HEK293 (cell line): ENCODE measurements at regions not wholly inside any gene's neighbourhood (a gene's known extent, or its start where the extent isn't known, plus 50 kb on each side); places are given as distances from the start of the nearest gene placed in this dataset.
A peak's percentile ranks its signal among the peaks of the same experiment; 100 is the strongest.

Source experiments
- CTCF ChIP-seq: fragments of 450-650 bp; formaldehyde crosslinking; IDR thresholded peaks from 2 replicates; pipeline ENCODE4 v1.5.1; 2016; ENCODE audit warnings: missing biosample characterization, missing genetic modification characterization
- FEZF1 ChIP-seq: fragments of 450-650 bp; formaldehyde crosslinking; IDR thresholded peaks from 2 replicates; pipeline ENCODE4 v1.5.1; 2016; ENCODE audit warnings: missing biosample characterization, missing genetic modification characterization
- MZF1 ChIP-seq: fragments of 450-650 bp; formaldehyde crosslinking; IDR thresholded peaks from 2 replicates; pipeline ENCODE4 v1.5.1; 2017; ENCODE audit warnings: missing biosample characterization, missing genetic modification characterization, borderline replicate concordance
- SP3 ChIP-seq: fragments of 450-650 bp; formaldehyde crosslinking; IDR thresholded peaks from 2 replicates; pipeline ENCODE4 v1.5.1; 2016; ENCODE audit warnings: missing biosample characterization, missing genetic modification characterization
- SP7 ChIP-seq: fragments of 450-650 bp; formaldehyde crosslinking; IDR thresholded peaks from 2 replicates; pipeline ENCODE4 v1.5.1; 2016; ENCODE audit warnings: missing biosample characterization, missing genetic modification characterization
- WT1 ChIP-seq: fragments of 450-650 bp; formaldehyde crosslinking; IDR thresholded peaks from 2 replicates; pipeline ENCODE4 v1.5.1; 2016; ENCODE audit warnings: missing biosample characterization, missing genetic modification characterization
- YY1 ChIP-seq: fragments of 450-650 bp; formaldehyde crosslinking; IDR thresholded peaks from 2 replicates; pipeline ENCODE4 v1.5.1; 2018; ENCODE audit warnings: missing biosample characterization, missing genetic modification characterization
- ZFP37 ChIP-seq: fragments of 450-650 bp; formaldehyde crosslinking; IDR thresholded peaks from 2 replicates; pipeline ENCODE4 v1.5.1; 2016; ENCODE audit warnings: missing biosample characterization, missing genetic modification characterization
- ZNF138 ChIP-seq: fragments of 450-650 bp; formaldehyde crosslinking; IDR thresholded peaks from 2 replicates; pipeline ENCODE4 v1.5.1; 2016; ENCODE audit warnings: missing biosample characterization, missing genetic modification characterization, borderline replicate concordance
- ZNF140 ChIP-seq: fragments of 450-650 bp; formaldehyde crosslinking; IDR thresholded peaks from 2 replicates; pipeline ENCODE4 v1.5.1; 2016; ENCODE audit warnings: missing biosample characterization, missing genetic modification characterization
- ZNF211 ChIP-seq: fragments of 450-650 bp; formaldehyde crosslinking; IDR thresholded peaks from 2 replicates; pipeline ENCODE4 v1.5.1; 2016; ENCODE audit warnings: low read depth, missing biosample characterization, missing genetic modification characterization
- ZNF221 ChIP-seq: fragments of 450-650 bp; formaldehyde crosslinking; IDR thresholded peaks from 2 replicates; pipeline ENCODE4 v1.5.1; 2017; ENCODE audit warnings: missing biosample characterization, missing genetic modification characterization, borderline replicate concordance
- ZNF311 ChIP-seq: fragments of 450-650 bp; formaldehyde crosslinking; IDR thresholded peaks from 2 replicates; pipeline ENCODE4 v1.5.1; 2017; ENCODE audit warnings: missing biosample characterization, missing genetic modification characterization, borderline replicate concordance
- ZNF335 ChIP-seq: fragments of 450-650 bp; formaldehyde crosslinking; conservative IDR thresholded peaks from 2 replicates; pipeline ENCODE4 v1.5.1; 2016; ENCODE audit warnings: missing biosample characterization, missing genetic modification characterization
- ZNF341 ChIP-seq: fragments of 450-650 bp; formaldehyde crosslinking; IDR thresholded peaks from 2 replicates; pipeline ENCODE4; 2016; ENCODE audit warnings: low read depth, missing biosample characterization, missing genetic modification characterization
- ZNF362 ChIP-seq: fragments of 450-650 bp; formaldehyde crosslinking; IDR thresholded peaks from 2 replicates; pipeline ENCODE4 v1.5.1; 2016; ENCODE audit warnings: missing biosample characterization, missing genetic modification characterization
- ZNF394 ChIP-seq: fragments of 450-650 bp; formaldehyde crosslinking; IDR thresholded peaks from 2 replicates; pipeline ENCODE4 v1.5.1; 2016; ENCODE audit warnings: missing biosample characterization, missing genetic modification characterization, mild to moderate bottlenecking, moderate library complexity, borderline replicate concordance
- ZNF433 ChIP-seq: fragments of 450-650 bp; formaldehyde crosslinking; IDR thresholded peaks from 2 replicates; pipeline ENCODE4 v1.5.1; 2016; ENCODE audit warnings: missing biosample characterization, missing genetic modification characterization, low read depth
- ZNF585B ChIP-seq: fragments of 450-650 bp; formaldehyde crosslinking; IDR thresholded peaks from 2 replicates; pipeline ENCODE4 v1.5.1; 2016; ENCODE audit warnings: missing biosample characterization, missing genetic modification characterization
- ZNF626 ChIP-seq: fragments of 450-650 bp; sonication (Bioruptor Pico); formaldehyde crosslinking; IDR thresholded peaks from 2 replicates; pipeline ENCODE4 v1.5.1; 2018; ENCODE audit warnings: missing biosample characterization, missing genetic modification characterization, inconsistent platforms
- ZNF664 ChIP-seq: fragments of 450-650 bp; formaldehyde crosslinking; IDR thresholded peaks from 2 replicates; pipeline ENCODE4 v1.5.1; 2016; ENCODE audit warnings: missing biosample characterization, missing genetic modification characterization
- ZNF670 ChIP-seq: fragments of 450-650 bp; formaldehyde crosslinking; IDR thresholded peaks from 2 replicates; pipeline ENCODE4 v1.5.1; 2016; ENCODE audit warnings: missing biosample characterization, missing genetic modification characterization, low read depth
- ZNF701 ChIP-seq: fragments of 450-650 bp; formaldehyde crosslinking; IDR thresholded peaks from 2 replicates; pipeline ENCODE4 v1.5.1; 2016; ENCODE audit warnings: missing biosample characterization, missing genetic modification characterization
- ZSCAN16 ChIP-seq: fragments of 450-650 bp; formaldehyde crosslinking; IDR thresholded peaks from 2 replicates; pipeline ENCODE4 v1.5.1; 2016; ENCODE audit warnings: missing biosample characterization, missing genetic modification characterization
- ZSCAN23 ChIP-seq: fragments of 450-650 bp; formaldehyde crosslinking; IDR thresholded peaks from 2 replicates; pipeline ENCODE4 v1.5.1; 2016; ENCODE audit warnings: missing biosample characterization, missing genetic modification characterization
- ZXDB ChIP-seq: fragments of 450-650 bp; formaldehyde crosslinking; IDR thresholded peaks from 2 replicates; pipeline ENCODE4 v1.5.1; 2016; ENCODE audit warnings: missing biosample characterization, missing genetic modification characterization
- TF ChIP-seq, protein P1 (sequence below): fragments of 450-650 bp; formaldehyde crosslinking; IDR thresholded peaks from 2 replicates; pipeline ENCODE4 v1.5.1; 2016; ENCODE audit warnings: missing biosample characterization, missing genetic modification characterization
- TF ChIP-seq, protein P2 (sequence below): fragments of 450-650 bp; formaldehyde crosslinking; IDR thresholded peaks from 2 replicates; pipeline ENCODE4 v1.5.1; 2017; ENCODE audit warnings: missing biosample characterization, missing genetic modification characterization
- TF ChIP-seq, protein P3 (sequence below): fragments of 450-650 bp; IDR thresholded peaks from 2 replicates; pipeline ENCODE4 v1.5.1; 2018; ENCODE audit warnings: missing biosample characterization, missing genetic modification characterization
- TF ChIP-seq, protein P4 (sequence below): fragments of 450-650 bp; formaldehyde crosslinking; IDR thresholded peaks from 2 replicates; pipeline ENCODE4 v1.5.0; 2017; ENCODE audit warnings: missing biosample characterization, missing genetic modification characterization, borderline replicate concordance

DNA sequence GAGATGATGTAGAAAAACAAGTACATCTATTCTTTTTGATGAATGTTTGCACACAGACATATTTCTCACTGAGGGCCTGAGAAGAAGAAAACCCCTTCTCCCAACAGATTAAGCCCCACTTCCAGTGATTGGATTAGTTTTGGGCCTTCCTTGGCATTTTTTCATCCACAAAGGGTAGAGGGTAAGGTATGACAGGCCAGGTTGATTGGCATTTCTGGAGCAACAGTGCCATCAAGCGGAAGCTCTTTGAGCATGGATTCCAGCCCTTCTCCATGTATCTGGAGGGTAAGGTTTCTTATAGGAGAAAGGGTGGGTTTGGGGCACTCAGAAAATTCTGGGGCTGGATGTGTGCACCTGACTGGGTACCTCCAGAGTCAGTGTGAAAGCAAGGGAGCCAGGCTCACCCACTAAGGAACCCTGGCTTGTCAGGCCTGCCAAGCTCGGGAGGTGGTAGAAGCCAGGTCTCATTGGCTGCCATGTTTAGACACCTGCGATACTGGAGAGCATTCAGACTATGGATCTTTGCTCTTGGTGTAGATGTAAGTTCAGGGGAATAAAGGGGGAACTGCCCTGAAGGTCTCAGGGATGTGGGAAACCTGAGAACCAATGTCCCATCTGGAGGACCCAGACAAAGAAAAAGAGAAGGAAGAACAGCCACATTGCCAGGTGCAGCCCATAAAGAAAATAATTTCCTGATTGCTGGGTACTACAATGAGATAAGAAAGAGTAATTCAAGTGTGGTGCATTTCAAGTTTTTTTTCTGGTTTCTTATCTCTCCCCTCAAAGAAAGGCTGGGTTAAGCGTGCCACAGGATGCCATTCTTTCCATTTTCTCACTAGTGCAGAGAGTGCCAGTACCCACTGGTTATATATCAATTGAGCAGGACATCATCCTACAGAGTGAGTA lies 222.3 kb upstream of the AGTR2 start (continued):
- TF ChIP-seq WT1 (tag by site-specific recombination) (no peak), ZNF362 (tag by site-specific recombination) (no peak), MZF1 (tag by site-specific recombination) (no peak), ZNF311 (tag by site-specific recombination) (no peak), YY1 (tag by site-specific recombination) (0 out of 2 replicates have a peak, but pooled peaks have one; percentile 46), ZNF701 (tag by site-specific recombination) (no peak), ZNF433 (tag by site-specific recombination) (no peak), ZNF140 (0 out of 2 replicates have a peak, but pooled peaks have one; percentile 9), ZNF664 (tag by site-specific recombination) (no peak), ZNF335 (tag by site-specific recombination) (no peak; the same call in 1 of the 2 replicates), ZNF221 (tag by site-specific recombination) (no peak), ZXDB (tag by site-specific recombination) (peak; percentile 37; the same call in 1 of the 2 replicates), ZNF138 (tag by site-specific recombination) (no peak), ZNF670 (no peak), SP3 (tag by site-specific recombination) (0 out of 2 replicates have a peak, but pooled peaks have one; percentile 30), ZFP37 (no peak), ZSCAN16 (tag by site-specific recombination) (no peak), FEZF1 (tag by site-specific recombination) (no peak), ZNF341 (tag by site-specific recombination) (no peak), ZNF626 (no peak), ZNF585B (tag by site-specific recombination) (no peak), ZNF211 (tag by site-specific recombination) (no peak), ZNF394 (tag by site-specific recombination) (no peak), CTCF (peak; percentile 82), SP7 (tag by site-specific recombination) (no peak), ZSCAN23 (tag by site-specific recombination) (no peak)
- TF ChIP-seq, protein P1, sequence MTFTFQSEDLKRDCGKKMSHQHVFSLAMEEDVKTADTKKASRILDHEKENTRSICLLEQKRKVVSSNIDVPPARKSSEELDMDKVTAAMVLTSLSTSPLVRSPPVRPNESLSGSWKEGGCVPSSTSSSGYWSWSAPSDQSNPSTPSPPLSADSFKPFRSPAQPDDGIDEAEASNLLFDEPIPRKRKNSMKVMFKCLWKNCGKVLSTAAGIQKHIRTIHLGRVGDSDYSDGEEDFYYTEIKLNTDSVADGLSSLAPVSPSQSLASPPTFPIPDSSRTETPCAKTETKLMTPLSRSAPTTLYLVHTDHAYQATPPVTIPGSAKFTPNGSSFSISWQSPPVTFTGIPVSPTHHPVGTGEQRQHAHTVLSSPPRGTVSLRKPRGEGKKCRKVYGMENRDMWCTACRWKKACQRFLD = no peak
- TF ChIP-seq, protein P2, sequence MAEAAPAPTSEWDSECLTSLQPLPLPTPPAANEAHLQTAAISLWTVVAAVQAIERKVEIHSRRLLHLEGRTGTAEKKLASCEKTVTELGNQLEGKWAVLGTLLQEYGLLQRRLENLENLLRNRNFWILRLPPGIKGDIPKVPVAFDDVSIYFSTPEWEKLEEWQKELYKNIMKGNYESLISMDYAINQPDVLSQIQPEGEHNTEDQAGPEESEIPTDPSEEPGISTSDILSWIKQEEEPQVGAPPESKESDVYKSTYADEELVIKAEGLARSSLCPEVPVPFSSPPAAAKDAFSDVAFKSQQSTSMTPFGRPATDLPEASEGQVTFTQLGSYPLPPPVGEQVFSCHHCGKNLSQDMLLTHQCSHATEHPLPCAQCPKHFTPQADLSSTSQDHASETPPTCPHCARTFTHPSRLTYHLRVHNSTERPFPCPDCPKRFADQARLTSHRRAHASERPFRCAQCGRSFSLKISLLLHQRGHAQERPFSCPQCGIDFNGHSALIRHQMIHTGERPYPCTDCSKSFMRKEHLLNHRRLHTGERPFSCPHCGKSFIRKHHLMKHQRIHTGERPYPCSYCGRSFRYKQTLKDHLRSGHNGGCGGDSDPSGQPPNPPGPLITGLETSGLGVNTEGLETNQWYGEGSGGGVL (tag by site-specific recombination) = no peak
- TF ChIP-seq, protein P3, sequence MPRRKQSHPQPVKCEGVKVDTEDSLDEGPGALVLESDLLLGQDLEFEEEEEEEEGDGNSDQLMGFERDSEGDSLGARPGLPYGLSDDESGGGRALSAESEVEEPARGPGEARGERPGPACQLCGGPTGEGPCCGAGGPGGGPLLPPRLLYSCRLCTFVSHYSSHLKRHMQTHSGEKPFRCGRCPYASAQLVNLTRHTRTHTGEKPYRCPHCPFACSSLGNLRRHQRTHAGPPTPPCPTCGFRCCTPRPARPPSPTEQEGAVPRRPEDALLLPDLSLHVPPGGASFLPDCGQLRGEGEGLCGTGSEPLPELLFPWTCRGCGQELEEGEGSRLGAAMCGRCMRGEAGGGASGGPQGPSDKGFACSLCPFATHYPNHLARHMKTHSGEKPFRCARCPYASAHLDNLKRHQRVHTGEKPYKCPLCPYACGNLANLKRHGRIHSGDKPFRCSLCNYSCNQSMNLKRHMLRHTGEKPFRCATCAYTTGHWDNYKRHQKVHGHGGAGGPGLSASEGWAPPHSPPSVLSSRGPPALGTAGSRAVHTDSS (tag by site-specific recombination) = no peak
- TF ChIP-seq, protein P4, sequence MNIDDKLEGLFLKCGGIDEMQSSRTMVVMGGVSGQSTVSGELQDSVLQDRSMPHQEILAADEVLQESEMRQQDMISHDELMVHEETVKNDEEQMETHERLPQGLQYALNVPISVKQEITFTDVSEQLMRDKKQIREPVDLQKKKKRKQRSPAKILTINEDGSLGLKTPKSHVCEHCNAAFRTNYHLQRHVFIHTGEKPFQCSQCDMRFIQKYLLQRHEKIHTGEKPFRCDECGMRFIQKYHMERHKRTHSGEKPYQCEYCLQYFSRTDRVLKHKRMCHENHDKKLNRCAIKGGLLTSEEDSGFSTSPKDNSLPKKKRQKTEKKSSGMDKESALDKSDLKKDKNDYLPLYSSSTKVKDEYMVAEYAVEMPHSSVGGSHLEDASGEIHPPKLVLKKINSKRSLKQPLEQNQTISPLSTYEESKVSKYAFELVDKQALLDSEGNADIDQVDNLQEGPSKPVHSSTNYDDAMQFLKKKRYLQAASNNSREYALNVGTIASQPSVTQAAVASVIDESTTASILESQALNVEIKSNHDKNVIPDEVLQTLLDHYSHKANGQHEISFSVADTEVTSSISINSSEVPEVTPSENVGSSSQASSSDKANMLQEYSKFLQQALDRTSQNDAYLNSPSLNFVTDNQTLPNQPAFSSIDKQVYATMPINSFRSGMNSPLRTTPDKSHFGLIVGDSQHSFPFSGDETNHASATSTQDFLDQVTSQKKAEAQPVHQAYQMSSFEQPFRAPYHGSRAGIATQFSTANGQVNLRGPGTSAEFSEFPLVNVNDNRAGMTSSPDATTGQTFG (tag by site-specific recombination) = no peak
